ENCODE measurements at regions not wholly inside any gene's neighbourhood (a gene's known extent, or its start where the extent isn't known, plus 50 kb on each side); places are given as distances from the start of the nearest gene placed in this dataset.
"Not testable (repeated sequence)": the region's sequence is repeated elsewhere in the genome, so short reads cannot be mapped to it uniquely, and the experiment has no call there.

GRCh38 chr4:10226756-10227155, 110.2 kb upstream of the WDR1 start:
- DNase-seq: no peak
- H3K4me3 ChIP-seq (ENCODE audit: insufficient read depth, low read depth, low read length): no peak overlapping the region

GRCh38 chr4:10225096-10225495, 108.5 kb upstream of the WDR1 start:
- Histone ChIP-seq H3K4me3 (ENCODE audit: insufficient read depth, low read depth, low read length) (no peak overlapping the region), H3K36me3 (replicated peaks; ENCODE audit: control insufficient read depth, insufficient read depth, low read length) (no peaks in the 10 kb centered on the region), H3K27me3 (ENCODE audit: control insufficient read depth, insufficient read depth, low read length) (no peaks in the 10 kb centered on the region)
- no peak for DNase-seq

More at GRCh38 chr4:10226756-10227155, 110.2 kb upstream of the WDR1 start:
- H3K36me3 ChIP-seq (replicated peaks; ENCODE audit: control insufficient read depth, insufficient read depth, low read length): no peaks in the 10 kb centered on the region
- H3K27me3 ChIP-seq (ENCODE audit: control insufficient read depth, insufficient read depth, low read length): no peaks in the 10 kb centered on the region

- DNase-seq: no peak
Observed at GRCh38 chr4:10223782-10224181, 107.2 kb upstream of the WDR1 start.

GRCh38 chr4:10213481-10213880, 96.9 kb upstream of the WDR1 start:
- H3K27me3 ChIP-seq (ENCODE audit: control insufficient read depth, insufficient read depth, low read length); H3K4me3 ChIP-seq (ENCODE audit: insufficient read depth, low read depth, low read length); H3K36me3 ChIP-seq (replicated peaks; ENCODE audit: control insufficient read depth, insufficient read depth, low read length); DNase-seq: not testable (repeated sequence)

More at GRCh38 chr4:10223782-10224181, 107.2 kb upstream of the WDR1 start:
- Histone ChIP-seq H3K36me3 (replicated peaks; ENCODE audit: control insufficient read depth, insufficient read depth, low read length) (no peaks in the 10 kb centered on the region), H3K4me3 (ENCODE audit: insufficient read depth, low read depth, low read length) (no peak overlapping the region), H3K27me3 (ENCODE audit: control insufficient read depth, insufficient read depth, low read length) (no peaks in the 10 kb centered on the region)

- no peak for DNase-seq
- H3K4me3 ChIP-seq (ENCODE audit: insufficient read depth, low read depth, low read length): no peak overlapping the region
- H3K27me3 ChIP-seq (ENCODE audit: control insufficient read depth, insufficient read depth, low read length): no peaks in the 10 kb centered on the region
- H3K36me3 ChIP-seq (replicated peaks; ENCODE audit: control insufficient read depth, insufficient read depth, low read length): no peaks in the 10 kb centered on the region
Observed at GRCh38 chr4:10212901-10213300, 96.3 kb upstream of the WDR1 start.

GRCh38 chr4:10212400-10212799, 95.8 kb upstream of the WDR1 start:
- no peaks in the 10 kb centered on the region for H3K36me3 ChIP-seq (replicated peaks; ENCODE audit: control insufficient read depth, insufficient read depth, low read length)
- no peaks in the 10 kb centered on the region; the same call in 1 of the 2 replicates for H3K27me3 ChIP-seq (ENCODE audit: control insufficient read depth, insufficient read depth, low read length)
- H3K4me3 ChIP-seq (ENCODE audit: insufficient read depth, low read depth, low read length): no peak overlapping the region
- no peak for DNase-seq

- Histone ChIP-seq H3K27me3 (ENCODE audit: control insufficient read depth, insufficient read depth, low read length) (no peaks in the 10 kb centered on the region; the same call in 1 of the 2 replicates), H3K36me3 (replicated peaks; ENCODE audit: control insufficient read depth, insufficient read depth, low read length) (no peaks in the 10 kb centered on the region), H3K4me3 (ENCODE audit: insufficient read depth, low read depth, low read length) (no peak overlapping the region)
- no peak for DNase-seq
Observed at GRCh38 chr4:10207116-10207515, 90.5 kb upstream of the WDR1 start.

GRCh38 chr4:10205223-10205622, 88.6 kb upstream of the WDR1 start:
- H3K4me3 ChIP-seq (ENCODE audit: insufficient read depth, low read depth, low read length): no peak overlapping the region
- no peak for DNase-seq
- no peaks in the 10 kb centered on the region; the same call in 1 of the 2 replicates for H3K27me3 ChIP-seq (ENCODE audit: control insufficient read depth, insufficient read depth, low read length)
- H3K36me3 ChIP-seq (replicated peaks; ENCODE audit: control insufficient read depth, insufficient read depth, low read length): no peaks in the 10 kb centered on the region

GRCh38 chr4:10204401-10205058, 87.9 kb upstream of the WDR1 start:
- H3K36me3 ChIP-seq (replicated peaks; ENCODE audit: control insufficient read depth, insufficient read depth, low read length): no peaks in the 10 kb centered on the region
- no peaks in the 10 kb centered on the region; the same call in 1 of the 2 replicates for H3K27me3 ChIP-seq (ENCODE audit: control insufficient read depth, insufficient read depth, low read length)
- no peak for DNase-seq
- H3K4me3 ChIP-seq (ENCODE audit: insufficient read depth, low read depth, low read length): no peak overlapping the region

GRCh38 chr4:10203851-10204250, 87.3 kb upstream of the WDR1 start:
- Histone ChIP-seq H3K4me3 (ENCODE audit: insufficient read depth, low read depth, low read length) (no peak overlapping the region), H3K36me3 (replicated peaks; ENCODE audit: control insufficient read depth, insufficient read depth, low read length) (no peaks in the 10 kb centered on the region), H3K27me3 (ENCODE audit: control insufficient read depth, insufficient read depth, low read length) (no peaks in the 10 kb centered on the region; the same call in 1 of the 2 replicates)
- no peak for DNase-seq

- H3K4me3 ChIP-seq (ENCODE audit: insufficient read depth, low read depth, low read length): no peak overlapping the region
- H3K27me3 ChIP-seq (ENCODE audit: control insufficient read depth, insufficient read depth, low read length): no peaks in the 10 kb centered on the region
- DNase-seq: no peak
- no peaks in the 10 kb centered on the region for H3K36me3 ChIP-seq (replicated peaks; ENCODE audit: control insufficient read depth, insufficient read depth, low read length)
Observed at GRCh38 chr4:10201381-10202223, 85.0 kb upstream of the WDR1 start.

GRCh38 chr4:10200869-10201268, 84.3 kb upstream of the WDR1 start:
- no peak for DNase-seq
- Histone ChIP-seq H3K36me3 (replicated peaks; ENCODE audit: control insufficient read depth, insufficient read depth, low read length) (no peaks in the 10 kb centered on the region), H3K4me3 (ENCODE audit: insufficient read depth, low read depth, low read length) (no peak overlapping the region), H3K27me3 (ENCODE audit: control insufficient read depth, insufficient read depth, low read length) (no peaks in the 10 kb centered on the region)

- no peak overlapping the region for H3K4me3 ChIP-seq (ENCODE audit: insufficient read depth, low read depth, low read length)
- no peak for DNase-seq
- no peaks in the 10 kb centered on the region for H3K27me3 ChIP-seq (ENCODE audit: control insufficient read depth, insufficient read depth, low read length)
- H3K36me3 ChIP-seq (replicated peaks; ENCODE audit: control insufficient read depth, insufficient read depth, low read length): no peaks in the 10 kb centered on the region
Observed at GRCh38 chr4:10198365-10198764, 81.8 kb upstream of the WDR1 start.

GRCh38 chr4:10197952-10198351, 81.4 kb upstream of the WDR1 start:
- DNase-seq: no peak
- Histone ChIP-seq H3K27me3 (ENCODE audit: control insufficient read depth, insufficient read depth, low read length) (no peaks in the 10 kb centered on the region), H3K4me3 (ENCODE audit: insufficient read depth, low read depth, low read length) (no peak overlapping the region), H3K36me3 (replicated peaks; ENCODE audit: control insufficient read depth, insufficient read depth, low read length) (no peaks in the 10 kb centered on the region)

GRCh38 chr4:10196191-10196590, 79.6 kb upstream of the WDR1 start:
- Histone ChIP-seq H3K4me3 (ENCODE audit: insufficient read depth, low read depth, low read length) (no peak overlapping the region), H3K27me3 (ENCODE audit: control insufficient read depth, insufficient read depth, low read length) (no peaks in the 10 kb centered on the region), H3K36me3 (replicated peaks; ENCODE audit: control insufficient read depth, insufficient read depth, low read length) (no peaks in the 10 kb centered on the region)
- no peak for DNase-seq

Measured in H7 (cell line).